HS-27A (cell line): ENCODE measurements at regions not wholly inside any gene's neighbourhood (a gene's known extent, or its start where the extent isn't known, plus 50 kb on each side); places are given as distances from the start of the nearest gene placed in this dataset.

ENCODE experiments used
- DNase-seq: peaks from one replicate; pipeline ENCODE4 v3.0.0-alpha.2; 2012; ENCODE audit warnings: low read depth, missing footprints

DNA sequence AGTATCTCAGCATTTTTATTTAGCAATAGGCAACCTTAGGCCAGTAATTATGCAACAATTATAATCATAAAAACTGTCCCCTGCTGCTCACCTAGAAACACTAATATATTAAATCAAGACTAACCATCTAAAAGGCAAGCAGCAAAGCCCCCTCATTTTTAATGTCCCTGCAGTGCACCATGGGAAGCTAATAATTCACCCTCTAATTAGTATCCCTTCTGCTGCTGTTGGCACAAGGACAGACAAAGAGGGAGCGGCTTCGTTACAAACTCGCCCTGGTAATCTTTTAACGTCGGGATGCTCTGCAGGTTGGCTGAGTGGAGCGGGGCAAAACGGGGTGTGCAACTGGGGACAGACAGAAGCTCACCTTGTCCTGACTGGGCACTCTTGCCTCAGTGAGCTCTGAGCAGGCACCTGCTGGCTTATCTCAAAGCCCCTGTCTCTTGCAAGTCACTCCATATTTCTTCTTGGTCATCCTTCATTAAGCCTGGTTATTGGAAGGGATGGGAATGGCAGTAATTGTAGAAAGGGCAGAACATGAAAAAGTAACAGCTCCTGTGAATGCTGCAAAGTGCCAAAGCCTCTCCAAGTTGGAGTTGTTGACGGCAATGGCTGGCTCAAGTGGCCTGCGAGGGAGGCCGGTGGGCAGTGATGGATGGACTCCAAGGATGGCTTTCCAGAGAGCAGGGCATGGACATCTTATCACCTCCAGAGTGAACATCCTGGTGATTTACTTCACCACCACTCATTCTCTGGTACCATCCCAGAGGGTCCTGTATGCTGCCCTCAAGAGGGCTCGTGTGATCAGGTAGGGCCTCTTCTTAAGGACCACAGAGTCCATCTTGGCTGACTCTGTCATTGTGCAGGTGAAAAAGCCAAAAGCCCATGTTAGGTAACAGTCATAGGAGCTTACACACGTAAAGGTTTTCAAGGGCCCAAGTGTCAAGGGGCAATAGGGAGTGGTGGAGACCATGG lies 219.6 kb upstream of the N4BP1 start:
- no peak for DNase-seq

DNA sequence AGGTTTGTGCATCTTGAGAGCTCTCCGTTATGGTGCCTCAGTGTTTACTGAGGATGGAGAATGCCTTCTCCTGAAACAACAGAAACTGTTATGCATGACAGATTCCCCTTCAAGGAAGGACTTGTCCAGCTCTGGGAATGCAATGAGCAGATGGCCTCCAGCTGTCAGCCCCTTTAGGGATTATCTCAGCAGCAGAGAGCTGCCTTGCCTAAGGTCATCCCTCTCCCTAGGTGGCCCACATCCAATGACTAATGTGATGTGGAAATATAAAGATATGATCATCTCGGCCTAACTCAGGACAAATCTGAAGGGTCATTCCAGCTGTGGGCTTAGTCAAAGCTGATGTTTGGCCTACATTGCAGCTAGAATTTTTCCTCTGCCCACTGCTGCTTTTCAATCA lies 214.3 kb upstream of the N4BP1 start:
- DNase-seq = no peak

DNA sequence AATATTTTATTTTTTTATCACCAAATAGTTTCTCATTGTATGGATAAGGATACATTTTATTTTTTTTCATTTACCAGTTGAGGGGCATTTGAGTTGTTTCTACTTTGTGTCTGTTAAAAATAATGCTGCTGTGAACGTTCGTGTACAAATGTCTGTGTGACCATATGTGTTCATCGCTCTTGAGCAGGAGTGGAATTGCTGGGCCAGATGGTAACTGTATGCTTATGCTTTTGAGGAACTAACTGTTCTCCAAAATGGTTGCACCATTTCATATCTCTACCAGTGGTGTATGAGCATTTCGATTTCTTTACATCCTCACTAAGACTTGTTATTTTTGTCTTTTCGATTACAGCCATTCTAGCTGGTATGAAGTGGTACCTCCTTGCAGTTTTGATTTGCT lies 212.5 kb upstream of the N4BP1 start:
- no peak for DNase-seq

DNA sequence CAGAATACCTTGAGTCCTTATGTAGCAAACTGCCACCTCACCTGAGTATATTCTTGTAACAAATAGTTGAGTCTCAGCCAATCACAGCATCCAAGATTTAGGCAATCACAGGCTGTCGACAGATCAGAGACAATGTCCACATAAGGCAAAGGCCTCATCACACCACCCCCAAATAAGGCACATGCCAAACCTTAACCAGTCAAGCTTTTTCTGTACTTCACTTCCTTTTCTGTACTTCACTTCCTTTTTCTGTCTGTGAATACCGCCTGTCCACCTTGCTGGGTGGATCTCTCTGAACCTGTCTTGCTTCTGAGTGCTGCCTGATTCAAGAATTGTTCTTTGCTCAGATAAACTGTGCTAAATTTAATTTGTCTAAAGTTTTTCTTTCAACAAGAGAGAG lies 210.4 kb upstream of the N4BP1 start:
- DNase-seq = no peak

DNA sequence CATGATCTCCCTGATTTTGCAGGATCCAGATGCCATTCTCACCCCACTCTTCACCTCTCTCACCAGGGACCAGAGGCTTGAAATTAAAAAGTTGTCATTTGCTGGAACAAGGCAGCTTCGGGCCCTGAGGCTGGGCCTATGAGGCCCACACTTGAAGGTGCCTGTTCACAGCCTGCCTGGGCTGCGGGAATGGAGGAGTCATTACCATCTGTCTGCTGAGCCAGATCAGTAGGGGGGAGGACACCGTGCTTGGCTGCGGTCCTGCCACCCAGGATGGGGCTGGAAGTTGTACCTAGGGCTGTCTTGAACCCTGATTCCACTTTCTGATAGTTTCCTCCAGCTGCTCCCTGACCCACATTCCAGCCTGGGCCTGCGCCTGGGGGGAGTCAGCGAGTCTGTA lies 208.3 kb upstream of the N4BP1 start:
- no peak for DNase-seq

DNA sequence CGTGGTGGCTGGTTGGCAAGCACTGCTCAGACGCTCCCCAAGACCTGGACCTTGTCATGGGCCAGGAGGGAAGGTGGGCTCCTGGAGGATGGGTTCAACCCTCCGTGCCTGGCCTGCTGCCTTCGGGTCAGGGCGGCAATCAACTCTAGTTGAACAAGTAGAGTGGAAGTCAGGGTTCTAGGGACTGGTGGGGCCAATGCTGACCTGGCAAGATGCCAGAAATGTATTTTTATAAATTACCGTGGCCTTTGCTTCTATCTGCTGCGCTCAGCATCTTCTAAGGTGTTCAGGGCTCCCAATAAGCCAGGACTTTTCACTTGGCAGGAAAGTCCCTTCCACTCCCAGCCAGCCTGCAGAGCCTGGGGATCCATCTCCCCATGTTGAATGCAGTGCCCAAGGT lies 207.1 kb upstream of the N4BP1 start:
- DNase-seq = no peak

DNA sequence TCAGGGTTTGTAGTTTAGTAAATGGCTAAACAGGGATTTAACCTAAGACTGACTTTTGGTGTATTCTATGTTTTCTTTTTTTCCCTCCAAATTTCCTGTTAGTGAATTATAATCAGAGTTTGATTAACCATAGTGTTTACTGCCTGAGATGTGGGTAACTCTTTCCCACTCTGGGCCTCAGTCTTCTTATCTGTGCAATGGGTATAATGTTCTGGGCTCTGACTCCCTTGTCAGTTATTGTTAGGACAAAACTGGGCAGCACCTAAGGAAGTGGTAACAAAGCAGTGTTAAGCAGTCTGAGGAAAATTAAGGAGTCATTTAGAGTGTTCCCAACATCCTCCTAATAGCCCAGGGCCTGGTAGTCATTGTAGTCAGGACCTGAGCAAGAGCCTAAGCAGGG lies 206.4 kb upstream of the N4BP1 start:
- no peak for DNase-seq

DNA sequence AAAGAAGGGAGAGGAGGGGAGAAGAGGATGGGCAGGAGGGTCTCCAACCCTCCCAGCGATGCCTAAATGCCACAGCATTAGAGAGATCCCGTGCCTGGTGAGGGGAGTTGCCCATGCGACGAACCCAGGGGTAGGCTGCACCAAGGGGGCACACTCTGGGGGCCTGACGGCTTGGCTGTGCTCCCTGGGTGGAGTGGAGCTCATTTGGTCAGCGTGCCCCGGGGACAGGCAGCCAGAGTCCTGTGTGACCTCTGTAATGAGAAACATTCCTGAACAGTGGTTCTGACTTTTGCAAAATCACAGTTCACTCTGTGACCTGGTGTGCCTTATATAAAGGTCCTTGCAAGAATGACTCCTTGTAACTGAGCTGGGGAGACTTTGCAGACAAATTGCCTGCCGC lies 205.0 kb upstream of the N4BP1 start:
- no peak for DNase-seq

DNA sequence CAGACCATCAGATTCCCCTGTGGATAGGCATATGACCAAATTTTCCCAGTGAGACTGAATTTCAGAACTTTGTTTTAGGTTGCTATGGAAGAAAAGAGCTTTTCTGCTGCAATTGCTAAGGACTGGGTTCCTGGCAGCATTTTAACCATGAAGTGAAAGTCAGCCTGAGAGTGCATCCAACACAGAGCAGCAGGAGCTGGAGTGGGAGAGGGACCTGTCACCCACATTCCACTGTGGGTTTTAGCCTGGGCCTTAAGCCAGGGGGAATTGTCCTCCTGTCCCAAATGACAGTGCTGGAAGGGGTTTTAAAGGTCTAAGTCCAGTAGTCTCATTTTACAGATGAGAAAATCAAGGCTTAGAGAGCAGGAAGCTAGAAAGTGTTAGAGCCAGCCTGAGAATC lies 203.5 kb upstream of the N4BP1 start:
- no peak for DNase-seq

DNA sequence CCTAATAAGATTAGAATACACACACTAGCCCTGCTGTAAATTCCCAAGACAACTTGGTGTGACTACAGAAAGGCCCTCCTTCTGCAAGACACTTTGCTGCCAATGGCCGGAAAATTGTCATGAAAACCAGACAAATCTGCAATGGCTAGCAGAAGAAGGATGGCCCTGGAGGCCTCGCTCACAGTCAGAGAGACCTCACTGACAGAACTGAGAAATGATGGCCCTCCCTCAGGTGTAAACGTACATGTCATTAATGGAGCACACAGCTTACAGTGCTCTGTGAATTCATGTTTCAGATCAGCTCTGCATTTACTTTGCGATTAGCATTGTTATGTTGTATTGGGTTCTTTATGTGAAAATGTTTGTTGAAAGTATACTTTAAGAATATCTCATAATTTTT lies 202.9 kb upstream of the N4BP1 start:
- no peak for DNase-seq

DNA sequence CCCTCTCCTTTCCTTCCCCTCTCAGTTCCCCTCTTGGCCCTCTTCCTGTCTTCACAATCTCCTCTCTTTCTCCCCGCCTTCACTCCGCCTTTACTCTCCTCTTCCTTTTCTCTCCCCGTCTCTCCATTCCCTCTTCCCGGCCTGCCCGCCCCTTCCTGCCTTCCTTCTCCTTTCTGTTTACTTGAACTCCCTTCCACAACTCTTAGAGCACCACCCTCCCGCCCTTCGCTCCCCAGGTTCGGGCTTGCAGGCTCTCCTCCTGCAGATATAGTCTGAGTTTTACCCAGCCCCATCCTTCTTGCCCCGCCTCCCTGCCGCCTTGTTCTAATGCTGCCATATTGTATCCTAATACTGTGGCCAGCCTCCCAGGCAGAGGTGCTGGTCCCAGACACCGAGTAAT lies 201.5 kb upstream of the N4BP1 start:
- no peak for DNase-seq

DNA sequence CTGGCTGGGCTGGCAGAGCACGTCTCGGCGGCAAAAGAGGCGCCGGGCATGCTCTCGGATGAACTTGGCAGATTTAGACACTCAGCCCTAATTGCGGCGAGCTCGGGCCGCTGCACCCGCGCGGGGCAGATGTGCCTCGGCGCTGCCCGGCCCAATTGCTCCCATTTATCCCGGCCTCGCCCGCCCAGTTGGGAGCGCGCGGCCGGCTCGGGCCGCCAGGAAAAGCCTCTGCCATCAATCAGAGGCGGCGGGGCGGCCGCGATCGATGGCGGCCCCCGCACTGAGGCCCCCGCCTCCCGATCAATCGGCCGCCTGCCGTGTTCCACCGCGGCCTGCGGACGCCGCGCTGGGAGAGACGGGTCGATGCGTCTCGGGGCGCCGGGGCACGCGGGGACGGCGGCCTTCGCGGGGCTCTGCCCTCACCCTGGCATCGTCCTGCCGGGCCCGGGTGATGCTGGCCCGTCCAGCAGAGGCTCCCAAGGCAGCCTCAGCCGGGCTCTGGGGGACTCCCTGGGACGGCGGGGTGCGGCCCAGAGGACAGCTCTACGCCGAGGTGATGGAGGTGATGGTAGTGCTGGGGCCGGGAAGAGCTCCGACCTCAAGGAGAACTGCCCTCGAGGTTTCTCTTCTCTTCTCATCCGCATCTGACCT lies 200.9 kb upstream of the N4BP1 start:
- DNase-seq = no peak

DNA sequence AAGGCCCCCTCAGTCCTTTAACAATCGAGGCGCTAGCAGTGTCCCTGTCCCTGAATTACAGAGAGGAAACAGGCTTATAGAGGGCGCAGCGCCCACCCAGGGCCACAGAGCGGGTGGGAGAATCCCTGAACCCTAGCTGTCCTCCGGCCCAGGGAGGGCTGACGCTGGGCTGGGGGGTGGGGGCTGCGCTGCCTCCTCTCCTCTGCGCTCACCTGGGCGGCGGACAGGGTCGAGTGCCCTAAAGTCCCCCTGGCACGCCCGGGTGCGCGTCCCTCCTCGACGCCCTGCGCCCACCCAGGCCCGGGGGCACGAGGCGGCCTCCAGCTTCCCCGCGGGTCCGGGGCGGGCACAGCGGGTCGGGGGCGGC lies 200.4 kb upstream of the N4BP1 start:
- DNase-seq = no peak

DNA sequence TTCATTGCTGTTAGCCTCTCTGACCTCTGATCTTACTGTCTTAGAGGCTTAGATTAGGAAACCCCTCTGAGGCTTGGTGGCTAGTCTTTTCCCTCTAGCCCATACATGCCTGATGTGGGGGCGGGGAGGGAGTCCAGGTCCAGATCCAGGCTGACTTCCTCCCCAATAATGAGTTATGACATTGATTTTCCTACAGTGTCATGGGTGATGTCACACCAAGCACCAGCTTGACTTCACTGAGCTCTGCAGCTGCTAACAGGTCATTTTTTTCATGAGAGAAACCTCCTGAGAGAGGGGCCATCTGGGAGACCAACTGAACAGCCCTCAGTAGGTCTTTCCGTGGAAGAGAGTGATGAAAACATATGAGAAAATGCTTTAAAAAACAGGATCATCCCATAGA lies 180.2 kb upstream of the N4BP1 start:
- no peak for DNase-seq

DNA sequence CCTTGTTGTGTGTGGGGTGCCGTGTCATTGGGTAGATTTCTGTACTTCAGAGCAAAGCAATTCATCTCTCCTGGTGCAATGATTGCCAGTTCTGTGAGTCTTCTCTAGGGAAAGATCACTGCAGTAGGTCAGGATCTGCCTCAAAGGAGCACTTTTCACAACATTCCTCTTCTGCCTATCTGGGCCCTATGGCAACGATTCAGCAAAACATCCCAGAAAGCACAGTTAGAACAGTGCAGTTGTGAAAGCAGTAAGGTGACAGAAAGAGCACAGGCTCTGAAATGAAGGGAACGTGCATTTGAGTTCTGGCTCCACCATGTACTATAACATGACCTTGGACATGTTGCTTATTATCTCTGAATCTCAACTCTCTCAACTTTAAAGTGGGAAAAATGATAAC lies 178.5 kb upstream of the N4BP1 start:
- DNase-seq = no peak

DNA sequence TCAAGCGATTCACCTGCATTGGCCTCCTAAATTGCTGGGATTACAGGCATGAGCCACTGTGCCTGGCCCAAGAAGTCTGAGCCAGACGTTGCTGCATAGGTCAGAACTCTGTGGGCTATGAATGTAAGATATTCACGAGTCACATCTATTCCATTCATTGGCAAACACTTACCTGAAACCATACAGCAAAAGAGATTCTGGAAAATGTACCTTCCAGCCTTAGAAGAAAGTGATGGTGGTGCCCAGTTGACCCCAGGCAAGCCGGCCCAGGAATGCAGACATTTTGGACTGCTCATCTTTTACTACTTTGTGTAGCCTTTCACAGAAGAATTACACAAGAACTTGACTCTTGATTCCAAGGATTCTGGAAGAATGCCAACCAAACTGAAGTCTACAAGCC lies 135.6 kb upstream of the N4BP1 start:
- no peak for DNase-seq

DNA sequence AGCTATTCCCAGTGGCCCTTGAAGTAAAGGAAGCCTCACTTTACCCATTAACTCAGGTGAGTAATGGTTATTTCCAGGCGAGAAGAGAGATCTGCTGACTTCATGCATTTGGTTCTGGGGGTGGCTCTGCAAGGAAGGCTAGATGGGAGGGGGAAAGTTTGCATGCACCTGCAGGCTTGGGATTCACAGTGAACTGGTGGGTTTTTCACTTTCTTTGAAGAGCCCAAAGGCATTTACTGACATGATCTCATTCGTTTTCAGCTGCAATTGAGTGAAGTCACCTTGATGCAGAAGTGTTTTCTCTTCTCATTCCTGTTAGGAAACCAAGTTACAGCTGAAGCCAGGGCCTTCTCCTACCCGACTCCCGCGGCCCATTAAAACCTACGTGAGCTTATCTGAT lies 131.0 kb upstream of the N4BP1 start:
- DNase-seq = no peak

DNA sequence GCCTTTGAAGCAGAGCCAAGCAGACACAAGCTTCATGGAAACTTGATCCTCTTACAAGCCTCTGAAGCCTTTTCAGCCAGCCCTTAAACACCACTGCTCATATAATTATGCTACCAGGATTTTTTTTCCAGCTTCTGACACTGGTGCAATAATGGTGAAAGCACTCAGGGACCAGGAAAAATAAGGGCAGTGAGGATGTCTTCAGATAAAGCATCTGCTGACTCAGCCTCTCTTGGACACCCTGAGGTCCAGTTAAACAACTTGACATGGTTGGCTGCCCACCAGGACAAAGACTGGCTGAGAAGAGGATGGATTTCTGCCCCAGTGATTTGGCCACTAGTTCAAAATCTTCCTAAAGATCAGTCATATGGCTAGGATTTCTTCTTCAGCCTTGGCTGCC lies 124.2 kb upstream of the N4BP1 start:
- no peak for DNase-seq

DNA sequence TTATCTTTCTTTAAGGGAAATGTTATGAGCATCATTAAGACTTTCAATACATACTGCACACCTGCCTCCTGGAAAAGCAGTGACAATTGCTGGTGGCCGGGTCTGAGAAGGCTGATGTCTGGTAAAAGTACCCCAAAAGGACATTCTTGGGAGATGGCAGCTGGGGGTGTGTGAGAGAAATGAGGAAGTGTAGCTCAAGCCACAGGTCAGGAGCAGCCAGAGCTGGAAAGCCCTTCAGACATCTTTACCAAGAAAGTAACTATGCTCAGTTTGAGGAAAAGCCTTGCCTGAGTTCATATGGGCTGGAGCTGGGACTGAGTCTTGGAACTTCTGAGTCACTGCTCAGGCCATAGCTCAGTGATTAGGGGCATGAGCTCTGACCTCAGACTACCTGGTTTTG lies 94.7 kb upstream of the N4BP1 start:
- no peak for DNase-seq

DNA sequence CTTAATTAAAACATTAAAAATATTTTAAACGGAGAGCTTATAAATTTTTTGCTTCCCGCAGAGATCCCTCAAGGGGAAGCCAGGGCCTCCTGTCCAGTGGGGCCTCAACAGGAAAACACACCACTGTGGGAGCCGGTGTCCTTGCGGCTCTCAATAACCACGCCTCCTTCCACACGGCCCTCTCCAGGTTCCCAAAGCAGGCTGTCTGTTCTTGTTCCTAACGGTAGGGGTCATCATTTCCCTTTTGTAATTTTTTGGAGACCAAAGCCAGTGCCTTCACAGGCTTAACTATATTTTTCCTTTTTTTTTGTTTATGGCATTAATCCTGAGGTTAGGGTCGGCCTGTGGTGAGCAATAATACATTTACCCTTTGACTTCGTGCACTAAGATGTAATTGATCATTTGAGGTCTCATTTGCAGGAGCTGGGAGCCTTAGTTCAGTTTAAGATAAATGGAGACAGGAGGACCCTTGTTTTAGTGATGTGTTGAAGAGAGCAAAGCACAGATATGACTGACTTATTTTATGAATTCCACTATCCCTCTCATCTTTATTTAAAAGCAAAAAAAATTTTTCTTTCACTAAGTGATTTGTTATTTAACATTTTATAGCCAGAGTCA lies 77.5 kb upstream of the N4BP1 start:
- peak; percentile 33 for DNase-seq

DNA sequence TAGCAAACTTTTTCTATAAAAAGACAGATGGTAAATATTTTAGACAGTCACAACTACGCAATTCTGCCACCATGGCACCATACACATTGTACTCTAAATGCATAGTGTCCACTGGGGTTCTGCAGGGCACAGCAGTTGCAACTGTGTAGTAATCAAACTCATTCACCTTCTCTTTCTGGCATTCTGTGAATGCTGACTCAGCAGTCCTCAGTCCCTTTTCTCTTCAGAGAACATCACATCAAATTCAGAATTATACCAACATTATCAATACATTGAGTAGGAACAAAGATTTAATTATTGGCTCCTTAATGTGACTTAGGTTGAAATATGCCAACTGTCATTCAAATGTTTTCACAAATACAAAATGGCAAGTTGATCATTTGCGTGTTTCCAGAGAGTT lies 74.2 kb upstream of the N4BP1 start:
- DNase-seq = no peak

DNA sequence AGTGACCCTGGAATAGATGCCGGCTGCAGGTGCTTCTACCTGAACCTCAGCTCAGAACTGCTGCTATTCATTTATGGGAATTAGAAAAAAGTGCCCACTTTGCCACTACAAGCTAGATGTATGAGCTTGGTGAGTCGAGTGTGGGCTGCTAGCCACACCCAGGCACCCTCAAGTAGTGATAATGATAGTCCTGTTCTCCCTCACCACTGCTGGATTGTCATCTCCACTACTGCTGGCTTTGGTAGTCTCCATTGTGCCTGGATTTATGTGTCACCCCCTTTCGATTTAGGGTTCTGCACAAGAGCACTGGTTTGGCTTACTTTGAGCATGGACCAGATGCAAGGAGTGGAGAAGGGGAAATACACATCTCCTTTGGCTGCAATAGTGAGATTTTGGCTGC lies 73.0 kb upstream of the N4BP1 start:
- no peak for DNase-seq

DNA sequence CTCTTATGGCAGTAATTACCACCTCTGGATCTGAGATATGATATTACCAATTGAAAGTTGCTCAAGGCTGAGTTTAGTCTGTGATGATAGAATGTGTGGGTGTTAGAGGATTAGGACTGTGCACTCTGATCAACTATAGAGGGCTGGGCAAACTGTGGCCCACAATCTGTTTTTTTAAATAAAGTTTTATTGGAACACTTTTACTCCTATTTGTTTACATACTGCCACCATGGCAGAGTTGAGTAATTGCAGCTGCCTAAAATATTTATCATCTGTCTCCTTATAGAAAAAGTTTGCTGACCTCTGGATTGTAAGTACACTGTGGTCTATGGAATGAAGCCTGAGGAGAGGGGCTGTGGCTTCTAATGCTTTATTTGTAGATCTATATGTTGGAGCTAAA lies 71.5 kb upstream of the N4BP1 start:
- DNase-seq = no peak
